ENCODE measurements at regions not wholly inside any gene's neighbourhood (a gene's known extent, or its start where the extent isn't known, plus 50 kb on each side); places are given as distances from the start of the nearest gene placed in this dataset.

- Histone ChIP-seq H3K27ac (no peak overlapping the region), H3K4me3 (no peak overlapping the region), H3K27me3 (no peaks in the 10 kb centered on the region), H3K4me1 (no peaks in the 10 kb centered on the region), H3K9me3 (no peaks in the 10 kb centered on the region), H3K36me3 (no peaks in the 10 kb centered on the region)
- no peak for TF ChIP-seq POLR2A (IDR thresholded peaks at IDR 0.05)
- no peak for TF ChIP-seq CTCF (IDR thresholded peaks at IDR 0.05)
- TF ChIP-seq POLR2AphosphoS5 (IDR thresholded peaks at IDR 0.05), result no peak
- intact Hi-C loops (cut with DNase I; ENCODE audit: low total_unique reads), result no loop called here
- DNase-seq (ENCODE audit: low spot score in 2 of 2), result no peak
Measured at GRCh38 chr13:27014406-27015359, 156.9 kb downstream of the USP12 start.

DNA sequence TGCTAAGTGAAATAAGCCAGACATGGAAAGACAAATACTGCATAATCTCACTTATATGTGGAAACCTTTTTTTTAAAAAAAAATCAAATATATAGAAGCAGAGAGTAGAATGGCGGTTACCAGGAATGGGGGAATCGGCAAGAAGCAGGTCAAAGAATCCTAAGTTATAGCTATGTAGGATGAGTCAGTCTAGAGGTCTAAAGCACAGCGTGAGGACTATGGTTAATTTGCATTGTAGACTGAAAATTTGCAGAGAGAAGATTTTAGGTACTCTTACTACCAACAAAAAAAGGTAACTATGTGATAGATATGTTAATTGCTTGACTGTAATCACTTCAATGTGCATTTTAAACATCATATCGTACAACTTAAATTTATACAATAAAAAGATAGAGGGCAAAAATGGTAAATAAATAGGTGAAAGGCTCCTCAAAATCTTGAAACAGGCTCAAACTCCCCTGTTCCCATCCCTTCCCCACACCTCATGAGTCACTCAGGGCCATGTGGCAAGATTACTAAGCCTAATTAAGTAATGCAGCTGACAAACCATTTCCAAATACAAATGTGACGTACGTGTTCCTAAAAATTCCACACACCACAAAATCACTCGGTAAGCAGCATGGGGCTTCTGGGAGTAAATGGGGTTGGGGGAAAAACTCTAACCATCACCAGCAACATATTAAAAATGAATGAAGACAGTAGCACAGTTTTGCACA, 159.0 kb downstream of the USP12 start:
- DNase-seq (ENCODE audit: low spot score in 2 of 2), result no peak

GRCh38 chr13:27011661-27012060, 159.9 kb downstream of the USP12 start:
- no peak overlapping the region for H3K27ac ChIP-seq
- no peak overlapping the region for H3K4me3 ChIP-seq
- peaks cover 0 to 4% of the 10 kb centered on the region in 2 donors for H3K4me1 ChIP-seq
- DNase-seq (ENCODE audit: low spot score in 2 of 2), result no peak
- TF ChIP-seq POLR2A (IDR thresholded peaks at IDR 0.05), result no peak
- no peak for TF ChIP-seq POLR2AphosphoS5 (IDR thresholded peaks at IDR 0.05)
- no peak for TF ChIP-seq CTCF (IDR thresholded peaks at IDR 0.05)
- no peaks in the 10 kb centered on the region for H3K9me3 ChIP-seq
- intact Hi-C loops (cut with DNase I; ENCODE audit: low total_unique reads), result no loop called here
- peaks cover 0 to 4% of the 10 kb centered on the region in 2 donors for H3K27me3 ChIP-seq
- no peaks in the 10 kb centered on the region for H3K36me3 ChIP-seq

More for the DNA sequence above, 159.0 kb downstream of the USP12 start:
- no peaks in the 10 kb centered on the region for H3K36me3 ChIP-seq
- TF ChIP-seq POLR2AphosphoS5 (IDR thresholded peaks at IDR 0.05) (no peak), POLR2A (IDR thresholded peaks at IDR 0.05) (no peak), CTCF (IDR thresholded peaks at IDR 0.05) (no peak)
- no peak overlapping the region for H3K27ac ChIP-seq
- no peaks in the 10 kb centered on the region for H3K4me1 ChIP-seq
- H3K4me3 ChIP-seq, result no peak overlapping the region
- intact Hi-C loops (cut with DNase I; ENCODE audit: low total_unique reads), result no loop called here
- no peaks in the 10 kb centered on the region for H3K9me3 ChIP-seq
- no peaks in the 10 kb centered on the region for H3K27me3 ChIP-seq

GRCh38 chr13:27008733-27009132, 162.9 kb downstream of the USP12 start:
- Histone ChIP-seq H3K9me3 (no peaks in the 10 kb centered on the region), H3K36me3 (no peaks in the 10 kb centered on the region), H3K4me3 (no peak overlapping the region), H3K27ac (no peak overlapping the region), H3K27me3 (peaks cover 0 to 14% of the 10 kb centered on the region in 2 donors), H3K4me1 (peaks cover 0 to 4% of the 10 kb centered on the region in 2 donors)
- intact Hi-C loops (cut with DNase I; ENCODE audit: low total_unique reads), result no loop called here
- TF ChIP-seq POLR2A (IDR thresholded peaks at IDR 0.05), result no peak
- no peak for TF ChIP-seq POLR2AphosphoS5 (IDR thresholded peaks at IDR 0.05)
- no peak for TF ChIP-seq CTCF (IDR thresholded peaks at IDR 0.05)
- no peak for DNase-seq (ENCODE audit: low spot score in 2 of 2)

GRCh38 chr13:27007166-27007565, 164.4 kb downstream of the USP12 start:
- Histone ChIP-seq H3K27me3 (peaks cover 0 to 14% of the 10 kb centered on the region in 2 donors), H3K9me3 (no peaks in the 10 kb centered on the region), H3K4me3 (peak overlapping the region; percentile 21 to 62 (median 41)), H3K4me1 (peaks cover 0 to 4% of the 10 kb centered on the region in 2 donors), H3K36me3 (no peaks in the 10 kb centered on the region), H3K27ac (no peak overlapping the region)
- TF ChIP-seq CTCF (IDR thresholded peaks at IDR 0.05) (no peak), POLR2A (IDR thresholded peaks at IDR 0.05) (no peak), POLR2AphosphoS5 (IDR thresholded peaks at IDR 0.05) (no peak)
- intact Hi-C loops (cut with DNase I; ENCODE audit: low total_unique reads), result no loop called here
- no peak for DNase-seq (ENCODE audit: low spot score in 2 of 2)

All from breast epithelium (tissue), 4 donors.